Natural killer cell (primary cell): ENCODE measurements at regions not wholly inside any gene's neighbourhood (a gene's known extent, or its start where the extent isn't known, plus 50 kb on each side); places are given as distances from the start of the nearest gene placed in this dataset.

Experiments
- ATAC-seq, 3 donors: fragments of 150-1000 bp in 2 of 3; fragments of 200-7000 bp in 1 of 3; cut with Tn5 transposase; 1 replicate in 1 of 3; 2 replicates in 2 of 3; pipeline ENCODE4 v1.10.0; 2021; ENCODE audit warnings: mild to moderate bottlenecking in 2 of 3, moderate library complexity in 2 of 3
- DNase-seq, 2 donors: peaks; one replicate each; pipeline versions ENCODE4 v3.0.0 to v3.0.0-alpha.2; 2013 to 2021; ENCODE audit warnings: mixed read lengths in 1 of 2
- H3K27ac ChIP-seq: one replicate; pipeline ENCODE4 v1.5.1; 2013; ENCODE audit warnings: mild to moderate bottlenecking, low read length
- H3K27me3 ChIP-seq: one replicate; pipeline ENCODE4 v1.6.1; 2013; ENCODE audit warnings: low read length; ENCODE audit not compliant: control insufficient read depth, insufficient read depth
- H3K36me3 ChIP-seq: one replicate; pipeline ENCODE4 v1.6.1; 2013; ENCODE audit warnings: low read length; ENCODE audit not compliant: control insufficient read depth, insufficient read depth
- H3K4me1 ChIP-seq: one replicate; pipeline ENCODE4 v1.6.1; 2013; ENCODE audit warnings: low read length; ENCODE audit not compliant: control insufficient read depth, insufficient read depth
- H3K4me3 ChIP-seq: one replicate; pipeline ENCODE4 v1.5.1; 2013; ENCODE audit warnings: low read length
- H3K9me3 ChIP-seq: one replicate; pipeline ENCODE4 v1.6.1; 2013; ENCODE audit warnings: low read length; ENCODE audit not compliant: control insufficient read depth, insufficient read depth
- H3K27ac Mint-ChIP-seq, 2 donors: one replicate each; pipeline ENCODE4 v1.8.0; 2022; ENCODE audit warnings: mild to moderate bottlenecking in 2 of 2, mixed read lengths in 2 of 2, moderate library complexity in 1 of 2
- H3K27me3 Mint-ChIP-seq, 2 donors: one replicate each; pipeline ENCODE4 v1.8.0; 2022; ENCODE audit warnings: low read depth in 2 of 2, mixed read lengths in 2 of 2
- H3K36me3 Mint-ChIP-seq: one replicate; pipeline ENCODE4 v1.8.0; 2022; ENCODE audit warnings: mixed read lengths
- H3K4me1 Mint-ChIP-seq, 2 donors: one replicate each; pipeline ENCODE4 v1.8.0; 2022; ENCODE audit warnings: mixed read lengths in 2 of 2
- H3K4me3 Mint-ChIP-seq: one replicate; pipeline ENCODE4 v1.8.0; 2022; ENCODE audit warnings: mild to moderate bottlenecking, moderate library complexity, mixed read lengths
- H3K9me3 Mint-ChIP-seq, 2 donors: one replicate each; pipeline ENCODE4 v1.8.0; 2022; ENCODE audit warnings: mixed read lengths in 2 of 2
- WGBS: methylation state at CpG from one replicate; pipeline ENCODE4 v1.1.7; 2013; ENCODE audit warnings: missing lambda C conversion rate; ENCODE audit not compliant: insufficient coverage; 5-methylcytosine and 5-hydroxymethylcytosine counted together
- intact Hi-C: fragments of 100-400 bp; cut with micrococcal nuclease; formaldehyde crosslinking; loops from one replicate; pipeline ENCODE4 v1.14.2; 2022
- TF ChIP-seq, protein P1 (sequence below): fragments of 200-600 bp; IDR thresholded peaks from one replicate; pipeline ENCODE4 v1.8.0; 2022; ENCODE audit warnings: antibody characterized with exemption

- Histone ChIP-seq H3K36me3 (no peaks in the 10 kb centered on the region), H3K4me1 (no peaks in the 10 kb centered on the region), H3K9me3 (no peaks in the 10 kb centered on the region), H3K4me3 (no peak overlapping the region), H3K27ac (no peak overlapping the region), H3K27me3 (no peaks in the 10 kb centered on the region)
- DNase-seq (no peak), ATAC-seq (no peak)
- H3K9me3 Mint-ChIP-seq, result peaks cover 16 to 18% of the 10 kb centered on the region in 2 donors
- WGBS, result 54% methylated on average over 4 of the region's 4 CpGs
- no peaks in the 10 kb centered on the region for H3K36me3 Mint-ChIP-seq
- H3K4me3 Mint-ChIP-seq, result no peak overlapping the region
- intact Hi-C loops, result no loop called here
- no peaks in the 10 kb centered on the region for H3K4me1 Mint-ChIP-seq
- H3K27ac Mint-ChIP-seq, result no peak overlapping the region
- TF ChIP-seq, protein P1, sequence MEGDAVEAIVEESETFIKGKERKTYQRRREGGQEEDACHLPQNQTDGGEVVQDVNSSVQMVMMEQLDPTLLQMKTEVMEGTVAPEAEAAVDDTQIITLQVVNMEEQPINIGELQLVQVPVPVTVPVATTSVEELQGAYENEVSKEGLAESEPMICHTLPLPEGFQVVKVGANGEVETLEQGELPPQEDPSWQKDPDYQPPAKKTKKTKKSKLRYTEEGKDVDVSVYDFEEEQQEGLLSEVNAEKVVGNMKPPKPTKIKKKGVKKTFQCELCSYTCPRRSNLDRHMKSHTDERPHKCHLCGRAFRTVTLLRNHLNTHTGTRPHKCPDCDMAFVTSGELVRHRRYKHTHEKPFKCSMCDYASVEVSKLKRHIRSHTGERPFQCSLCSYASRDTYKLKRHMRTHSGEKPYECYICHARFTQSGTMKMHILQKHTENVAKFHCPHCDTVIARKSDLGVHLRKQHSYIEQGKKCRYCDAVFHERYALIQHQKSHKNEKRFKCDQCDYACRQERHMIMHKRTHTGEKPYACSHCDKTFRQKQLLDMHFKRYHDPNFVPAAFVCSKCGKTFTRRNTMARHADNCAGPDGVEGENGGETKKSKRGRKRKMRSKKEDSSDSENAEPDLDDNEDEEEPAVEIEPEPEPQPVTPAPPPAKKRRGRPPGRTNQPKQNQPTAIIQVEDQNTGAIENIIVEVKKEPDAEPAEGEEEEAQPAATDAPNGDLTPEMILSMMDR, result no peak
- no peaks in the 10 kb centered on the region for H3K27me3 Mint-ChIP-seq
Observed at GRCh38 chr17:54177606-54178308, 355.0 kb downstream of the KIF2B start.

DNA sequence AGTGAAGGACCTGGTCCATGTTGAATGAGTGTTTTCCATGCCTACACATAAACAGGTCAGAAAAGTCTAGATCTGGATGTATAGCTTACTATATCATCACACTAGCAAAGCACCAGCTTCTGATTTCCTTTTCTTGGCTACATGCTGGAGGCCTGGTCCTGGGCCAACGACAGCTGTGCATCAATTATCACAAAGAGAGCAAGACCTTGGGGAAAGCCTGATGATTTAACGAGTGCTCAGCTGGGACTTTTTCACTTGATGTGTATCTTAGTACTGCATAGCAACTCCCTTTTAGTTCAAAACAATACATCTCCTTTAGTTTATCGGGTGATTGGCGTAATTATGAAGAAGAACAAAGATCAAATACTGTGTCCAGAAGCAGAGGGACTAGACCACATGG, 358.2 kb downstream of the KIF2B start:
- Histone ChIP-seq H3K27ac (no peak overlapping the region), H3K27me3 (no peaks in the 10 kb centered on the region), H3K9me3 (no peaks in the 10 kb centered on the region), H3K4me1 (no peaks in the 10 kb centered on the region), H3K4me3 (no peak overlapping the region), H3K36me3 (no peaks in the 10 kb centered on the region)
- Mint-ChIP-seq H3K27ac (no peak overlapping the region), H3K36me3 (no peaks in the 10 kb centered on the region), H3K27me3 (no peaks in the 10 kb centered on the region), H3K4me1 (no peaks in the 10 kb centered on the region), H3K4me3 (no peak overlapping the region), H3K9me3 (peaks cover 13 to 19% of the 10 kb centered on the region in 2 donors)
- DNase-seq (no peak), ATAC-seq (no peak)
- TF ChIP-seq, protein P1, result no peak
- 52% methylated on average over 2 of the region's 4 CpGs for WGBS
- intact Hi-C loops, result no loop called here

DNA sequence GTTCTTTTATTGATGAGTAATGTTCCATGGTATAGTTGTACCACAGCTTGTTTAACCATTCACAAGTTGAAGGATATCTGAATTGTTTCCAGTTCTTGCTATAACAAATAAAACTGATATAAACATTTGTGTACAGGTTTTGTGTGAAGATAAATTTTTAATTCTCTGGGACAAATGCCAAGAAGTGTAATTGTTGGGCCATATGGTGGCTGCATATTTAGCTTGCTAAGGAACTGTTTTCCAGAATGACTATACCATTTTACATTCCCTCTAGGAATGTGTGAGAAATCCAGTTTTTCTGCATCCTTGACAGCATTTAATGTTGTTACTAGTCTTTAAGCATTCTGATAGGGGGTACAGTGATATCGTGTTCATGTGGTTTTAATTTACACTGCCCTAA, 368.5 kb downstream of the KIF2B start:
- Mint-ChIP-seq H3K27ac (no peak overlapping the region), H3K27me3 (no peaks in the 10 kb centered on the region), H3K4me3 (no peak overlapping the region), H3K36me3 (no peaks in the 10 kb centered on the region), H3K4me1 (no peaks in the 10 kb centered on the region), H3K9me3 (peaks cover 20 to 26% of the 10 kb centered on the region in 2 donors)
- Histone ChIP-seq H3K27ac (no peak overlapping the region), H3K9me3 (no peaks in the 10 kb centered on the region), H3K36me3 (no peaks in the 10 kb centered on the region), H3K4me3 (no peak overlapping the region), H3K27me3 (no peaks in the 10 kb centered on the region), H3K4me1 (no peaks in the 10 kb centered on the region)
- 100% methylated on average over 1 of the region's 1 CpG for WGBS
- intact Hi-C loops, result no loop called here
- DNase-seq (no peak), ATAC-seq (no peak)
- TF ChIP-seq, protein P1, result no peak

DNA sequence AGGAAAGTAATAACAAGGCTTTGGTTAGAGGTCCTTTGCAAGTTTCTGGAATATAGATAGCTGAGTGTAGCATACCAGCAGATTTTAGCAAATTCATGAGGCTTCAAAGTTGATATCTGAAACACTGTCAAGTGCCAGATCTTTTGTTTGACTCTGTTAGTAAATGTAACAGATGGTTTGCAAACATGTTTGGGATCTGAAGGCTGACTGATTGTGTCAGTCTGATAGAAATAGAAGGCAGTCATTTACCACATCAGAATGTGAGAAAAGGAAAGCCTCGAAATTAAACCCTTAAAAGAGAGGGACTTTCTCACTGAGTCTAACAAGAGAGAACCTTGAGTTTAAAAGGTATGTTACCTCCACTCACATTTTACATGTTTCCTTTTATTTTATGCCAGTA, 371.5 kb downstream of the KIF2B start:
- H3K4me1 Mint-ChIP-seq, result no peaks in the 10 kb centered on the region
- intact Hi-C loops, result no loop called here
- Histone ChIP-seq H3K9me3 (no peaks in the 10 kb centered on the region), H3K4me3 (no peak overlapping the region), H3K4me1 (no peaks in the 10 kb centered on the region), H3K27ac (no peak overlapping the region), H3K36me3 (no peaks in the 10 kb centered on the region), H3K27me3 (no peaks in the 10 kb centered on the region)
- no peaks in the 10 kb centered on the region for H3K27me3 Mint-ChIP-seq
- no peaks in the 10 kb centered on the region for H3K36me3 Mint-ChIP-seq
- no CpG with 5 or more reads among the region's 1 CpG for WGBS
- no peak for DNase-seq
- H3K4me3 Mint-ChIP-seq, result no peak overlapping the region
- TF ChIP-seq, protein P1, result no peak
- H3K9me3 Mint-ChIP-seq, result peaks cover 18 to 23% of the 10 kb centered on the region in 2 donors
- H3K27ac Mint-ChIP-seq, result no peak overlapping the region
- no peak for ATAC-seq
